PC-3 (cell line): ENCODE measurements at regions not wholly inside any gene's neighbourhood (a gene's known extent, or its start where the extent isn't known, plus 50 kb on each side); places are given as distances from the start of the nearest gene placed in this dataset.

Source experiments
- ATAC-seq: fragments of 200-7000 bp; cut with Tn5 transposase; 2 replicates; pipeline ENCODE4 v1.9.1; 2020; ENCODE audit warnings: mild to moderate bottlenecking, moderate library complexity
- BruUV-seq: library from RNA; stranded (reverse); fragments of 400-500 nt; replicated peaks from 2 replicates; lab custom pipeline; 2021; lab: Mats Ljungman, UMichigan
- CTCF ChIA-PET: fragments of 300-600 bp; sonication (Branson Sonifier 250); formaldehyde crosslinking; loops from one replicate; lab custom pipeline; 2022; ENCODE audit warnings: antibody characterized with exemption; lab: Charles Lee
- POLR2A ChIA-PET: fragments of 300-600 bp; sonication (Branson Sonifier 250); formaldehyde crosslinking; loops from one replicate; lab custom pipeline; 2022; ENCODE audit warnings: antibody characterized with exemption; ENCODE audit not compliant: unreplicated experiment; lab: Charles Lee
- DNase-seq: peaks from one replicate; pipeline ENCODE4 v3.0.0-alpha.2; 2015
- H2AFZ ChIP-seq: fragments of 300-600 bp; sonication (generic); 2 replicates; pipeline ENCODE4 v1.6.0; 2016; ENCODE audit warnings: antibody characterized with exemption, low read length
- H3F3A ChIP-seq: fragments of 300-600 bp; sonication (generic); one replicate; pipeline ENCODE4 v1.6.0; 2017; ENCODE audit warnings: antibody characterized with exemption, low read length, control low read depth, mild to moderate bottlenecking; ENCODE audit not compliant: unreplicated experiment
- H3K27ac ChIP-seq: fragments of 300-600 bp; sonication (generic); 2 replicates; pipeline ENCODE4 v1.5.1; 2016; ENCODE audit warnings: mild to moderate bottlenecking, low read length
- H3K27me3 ChIP-seq: fragments of 300-600 bp; sonication (generic); 2 replicates; pipeline ENCODE4 v1.6.1; 2016; ENCODE audit warnings: low read length, mixed read lengths
- H3K36me3 ChIP-seq: fragments of 300-600 bp; sonication (generic); 2 replicates; pipeline ENCODE4 v1.6.1; 2016; ENCODE audit warnings: low read depth, mixed run types, low read length, mixed read lengths
- H3K4me1 ChIP-seq: fragments of 300-600 bp; sonication (generic); 2 replicates; pipeline ENCODE4 v1.5.1; 2016; ENCODE audit warnings: low read length; ENCODE audit not compliant: insufficient read depth
- H3K4me2 ChIP-seq: fragments of 300-600 bp; sonication (generic); 2 replicates; pipeline ENCODE4 v1.6.0; 2016; ENCODE audit warnings: low read length
- H3K4me3 ChIP-seq: fragments of 300-600 bp; sonication (generic); 2 replicates; pipeline ENCODE4 v1.5.1; 2016; ENCODE audit warnings: mild to moderate bottlenecking, low read length, mixed read lengths
- H3K79me2 ChIP-seq: fragments of 300-600 bp; sonication (generic); 2 replicates; pipeline ENCODE4 v1.6.1; 2017; ENCODE audit warnings: low read length, mixed read lengths
- H3K9ac ChIP-seq: fragments of 300-600 bp; sonication (generic); 2 replicates; pipeline ENCODE4 v1.6.0; 2016; ENCODE audit warnings: mild to moderate bottlenecking, low read length
- H3K9me2 ChIP-seq: fragments of 300-600 bp; sonication (generic); replicated peaks from 2 replicates; pipeline ENCODE4 v1.6.1; 2016; ENCODE audit warnings: mixed run types, low read length, mixed read lengths
- H3K9me3 ChIP-seq: fragments of 300-600 bp; sonication (generic); 2 replicates; pipeline ENCODE4 v1.6.1; 2016; ENCODE audit warnings: low read length, mixed read lengths
- H4K20me1 ChIP-seq: fragments of 300-600 bp; sonication (generic); 2 replicates; pipeline ENCODE4 v1.6.1; 2016; ENCODE audit warnings: low read length, mixed read lengths
- EZH2 ChIP-seq: fragments of 300-600 bp; sonication (generic); IDR thresholded peaks from one replicate; pipeline ENCODE4 v1.6.1; 2017; ENCODE audit warnings: antibody characterized with exemption, mild to moderate bottlenecking, low read length; ENCODE audit not compliant: unreplicated experiment
- EZH2phosphoT487 ChIP-seq: fragments of 300-600 bp; sonication (generic); IDR thresholded peaks from 2 replicates; pipeline ENCODE4 v1.6.1; 2018; ENCODE audit warnings: mild to moderate bottlenecking, antibody characterized with exemption, low read length, borderline replicate concordance
- intact Hi-C: fragments of 100-400 bp; cut with micrococcal nuclease; formaldehyde crosslinking; loops from 2 replicates; pipeline ENCODE4 v1.9.0; 2023
- TF ChIP-seq, protein P1 (sequence below): fragments of 300-600 bp; sonication (generic); conservative IDR thresholded peaks from 2 replicates; pipeline ENCODE4 v1.5.1; 2017; ENCODE audit warnings: antibody characterized with exemption, low read depth, mild to moderate bottlenecking, low read length

DNA sequence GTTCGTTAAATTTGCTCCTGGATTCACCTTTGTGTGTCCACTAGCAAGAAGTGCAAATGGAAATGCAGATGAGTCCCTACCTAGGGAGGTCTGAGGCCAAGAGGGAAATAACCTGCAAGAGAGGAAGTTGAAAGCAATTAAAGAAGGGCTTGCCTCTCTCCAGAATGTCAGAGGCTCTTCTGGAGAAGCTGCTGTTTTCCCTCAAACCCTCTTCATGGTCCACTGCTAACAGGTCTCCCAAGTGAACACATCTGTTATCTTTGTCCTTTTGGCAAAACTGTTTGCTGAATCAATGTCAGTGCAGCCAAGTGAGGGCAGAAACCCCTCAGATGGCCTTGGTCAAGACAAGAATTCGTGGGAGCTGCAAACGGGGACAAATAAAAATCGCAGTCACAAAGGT, 177.3 kb upstream of the PLXNA2 start:
- CTCF ChIA-PET: no interaction called here

DNA sequence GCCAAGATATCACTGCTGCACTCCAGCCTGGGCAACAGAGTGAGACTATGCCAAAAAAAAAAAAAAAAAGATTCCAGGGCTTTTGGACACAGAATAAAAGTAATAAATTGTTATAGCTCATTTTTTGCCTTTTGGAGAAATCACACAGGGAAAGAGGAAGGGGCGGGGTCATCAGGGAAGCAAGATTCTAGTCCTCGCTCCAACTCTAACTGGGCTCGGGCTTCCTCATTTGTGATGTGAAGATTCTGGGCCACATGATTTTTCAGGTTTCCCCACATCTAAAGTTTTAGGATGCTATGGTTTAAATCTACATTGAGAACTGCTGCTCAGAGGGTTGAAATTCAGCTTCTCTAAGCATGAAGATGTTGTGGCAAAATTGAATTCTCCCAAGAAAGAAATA, 179.3 kb upstream of the PLXNA2 start:
- H4K20me1 ChIP-seq: no peaks in the 10 kb centered on the region
- POLR2A ChIA-PET: interaction anchor here (0.6 kb wide), 1 partner anchor 70 kb away, joined by 3 read pairs; no protein-coding TSS in a partner anchor
- no peak overlapping the region for H3K4me2 ChIP-seq
- no peaks in the 10 kb centered on the region for H3K9me3 ChIP-seq
- H3K9me2 ChIP-seq: no peaks in the 10 kb centered on the region
- TF ChIP-seq, protein P1, sequence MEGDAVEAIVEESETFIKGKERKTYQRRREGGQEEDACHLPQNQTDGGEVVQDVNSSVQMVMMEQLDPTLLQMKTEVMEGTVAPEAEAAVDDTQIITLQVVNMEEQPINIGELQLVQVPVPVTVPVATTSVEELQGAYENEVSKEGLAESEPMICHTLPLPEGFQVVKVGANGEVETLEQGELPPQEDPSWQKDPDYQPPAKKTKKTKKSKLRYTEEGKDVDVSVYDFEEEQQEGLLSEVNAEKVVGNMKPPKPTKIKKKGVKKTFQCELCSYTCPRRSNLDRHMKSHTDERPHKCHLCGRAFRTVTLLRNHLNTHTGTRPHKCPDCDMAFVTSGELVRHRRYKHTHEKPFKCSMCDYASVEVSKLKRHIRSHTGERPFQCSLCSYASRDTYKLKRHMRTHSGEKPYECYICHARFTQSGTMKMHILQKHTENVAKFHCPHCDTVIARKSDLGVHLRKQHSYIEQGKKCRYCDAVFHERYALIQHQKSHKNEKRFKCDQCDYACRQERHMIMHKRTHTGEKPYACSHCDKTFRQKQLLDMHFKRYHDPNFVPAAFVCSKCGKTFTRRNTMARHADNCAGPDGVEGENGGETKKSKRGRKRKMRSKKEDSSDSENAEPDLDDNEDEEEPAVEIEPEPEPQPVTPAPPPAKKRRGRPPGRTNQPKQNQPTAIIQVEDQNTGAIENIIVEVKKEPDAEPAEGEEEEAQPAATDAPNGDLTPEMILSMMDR: no peak
- TF ChIP-seq EZH2 (no peak), EZH2phosphoT487 (no peak)
- no peak overlapping the region for H3K27ac ChIP-seq
- intact Hi-C loops: no loop called here
- CTCF ChIA-PET: no interaction called here
- no peaks in the 10 kb centered on the region for H3K36me3 ChIP-seq
- no peak overlapping the region for H2AFZ ChIP-seq
- peaks cover 3% of the 10 kb centered on the region; the same call in 1 of the 2 replicates for H3K27me3 ChIP-seq
- no peaks in the 10 kb centered on the region for H3K79me2 ChIP-seq
- BruUV-seq: no TSS peak
- no peak overlapping the region for H3K4me3 ChIP-seq
- DNase-seq (no peak), ATAC-seq (no peak)
- no peak overlapping the region for H3K9ac ChIP-seq
- H3K4me1 ChIP-seq: no peaks in the 10 kb centered on the region
- H3F3A ChIP-seq: no peaks in the 10 kb centered on the region

More for the DNA sequence above, 177.3 kb upstream of the PLXNA2 start:
- H3K27me3 ChIP-seq: peaks cover 8% of the 10 kb centered on the region; the same call in 1 of the 2 replicates
- no peak overlapping the region for H3K4me3 ChIP-seq
- H3K36me3 ChIP-seq: no peaks in the 10 kb centered on the region
- H3K9me3 ChIP-seq: no peaks in the 10 kb centered on the region
- H3K79me2 ChIP-seq: no peaks in the 10 kb centered on the region
- H3F3A ChIP-seq: no peaks in the 10 kb centered on the region
- no peak overlapping the region for H3K4me2 ChIP-seq
- H3K9ac ChIP-seq: no peak overlapping the region
- no peaks in the 10 kb centered on the region for H3K4me1 ChIP-seq
- no peaks in the 10 kb centered on the region for H4K20me1 ChIP-seq
- TF ChIP-seq EZH2: no peak
- no peak for TF ChIP-seq EZH2phosphoT487
- TF ChIP-seq, protein P1: no peak
- intact Hi-C loops: no loop called here
- no peak overlapping the region for H2AFZ ChIP-seq
- ATAC-seq (no peak), DNase-seq (no peak)
- BruUV-seq: no TSS peak
- POLR2A ChIA-PET: no interaction called here
- no peak overlapping the region for H3K27ac ChIP-seq
- no peaks in the 10 kb centered on the region for H3K9me2 ChIP-seq

DNA sequence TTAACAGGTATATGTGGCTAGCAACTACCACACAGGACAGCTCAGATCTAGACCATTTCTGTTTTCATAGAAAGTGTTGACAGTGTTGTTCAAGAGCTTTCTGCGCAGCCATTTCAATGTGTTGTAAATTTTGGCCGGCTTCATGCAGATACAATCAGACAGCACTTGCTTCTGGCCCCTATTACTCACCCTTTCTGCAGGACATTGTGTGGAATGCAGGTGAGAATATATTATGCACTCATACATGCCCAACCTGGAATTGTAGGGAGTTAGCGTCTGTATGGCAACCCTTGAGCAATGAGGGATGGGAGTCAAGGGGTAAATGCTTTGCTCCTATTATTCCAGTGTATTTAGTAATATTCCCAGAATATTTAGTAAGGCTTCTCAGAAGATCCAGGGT, 180.9 kb upstream of the PLXNA2 start:
- no peak for TF ChIP-seq EZH2
- TF ChIP-seq, protein P1: no peak
- TF ChIP-seq EZH2phosphoT487: no peak
- POLR2A ChIA-PET: no interaction called here
- no peaks in the 10 kb centered on the region for H3K9me3 ChIP-seq
- H3K4me3 ChIP-seq: no peak overlapping the region
- no peak overlapping the region for H3K27ac ChIP-seq
- H3K9ac ChIP-seq: no peak overlapping the region
- BruUV-seq: no TSS peak
- no peaks in the 10 kb centered on the region for H3K79me2 ChIP-seq
- DNase-seq (peak; percentile 19), ATAC-seq (no peak)
- no peaks in the 10 kb centered on the region for H3K4me1 ChIP-seq
- CTCF ChIA-PET: no interaction called here
- no peak overlapping the region for H2AFZ ChIP-seq
- no peaks in the 10 kb centered on the region for H3K9me2 ChIP-seq
- no peaks in the 10 kb centered on the region for H3K36me3 ChIP-seq
- H3F3A ChIP-seq: no peaks in the 10 kb centered on the region
- H3K27me3 ChIP-seq: no peaks in the 10 kb centered on the region
- H3K4me2 ChIP-seq: no peak overlapping the region
- H4K20me1 ChIP-seq: no peaks in the 10 kb centered on the region
- intact Hi-C loops: no loop called here
